Gastroesophageal sphincter (tissue), 3 donors: ENCODE measurements at regions not wholly inside any gene's neighbourhood (a gene's known extent, or its start where the extent isn't known, plus 50 kb on each side); places are given as distances from the start of the nearest gene placed in this dataset.

Experiments used
- EP300 ChIP-seq: sonication (generic); formaldehyde crosslinking; IDR thresholded peaks from one replicate; pipeline ENCODE4 v1.6.1; 2017; ENCODE audit warnings: antibody characterized with exemption, mild to moderate bottlenecking
- POLR2A ChIP-seq, 2 donors: fragments of 450-650 bp; IDR thresholded peaks; one replicate each; pipeline ENCODE4 v1.6.1; 2017; ENCODE audit warnings: antibody characterized with exemption in 2 of 2, mild to moderate bottlenecking in 2 of 2, moderate library complexity in 1 of 2
- POLR2AphosphoS5 ChIP-seq: sonication (generic); formaldehyde crosslinking; IDR thresholded peaks from one replicate; pipeline ENCODE4 v1.6.1; 2017; ENCODE audit warnings: antibody characterized with exemption
- TF ChIP-seq, protein P1 (sequence below), 4 experiments: fragments of 200-600 bp in 2 of 4; fragments of 450-650 bp in 2 of 4; sonication (generic) in 1 of 4; IDR thresholded peaks; one replicate each; pipeline ENCODE4 v1.5.1; 2017 to 2019; ENCODE audit warnings: antibody characterized with exemption in 4 of 4, mild to moderate bottlenecking in 2 of 4, moderate library complexity in 2 of 4

DNA sequence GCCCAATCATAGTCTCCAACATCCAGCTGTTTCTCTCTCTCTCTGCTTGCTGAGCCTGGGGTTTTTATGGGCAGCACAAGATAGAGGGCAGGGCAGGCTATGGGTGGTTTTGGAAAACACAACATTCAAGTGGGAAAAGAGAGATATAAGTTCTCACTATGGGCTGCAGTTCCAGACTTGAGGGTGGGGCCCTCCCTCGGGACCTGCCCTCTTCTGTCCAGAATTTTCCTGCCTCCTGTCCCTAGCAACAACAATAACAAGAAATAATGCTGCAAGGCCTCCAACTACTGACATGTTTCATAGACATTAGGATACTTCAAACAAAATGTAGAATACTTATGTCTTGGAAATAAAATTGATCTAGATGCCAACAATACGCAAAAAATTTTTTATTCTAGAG lies 107.8 kb downstream of the C18orf54 start:
- TF ChIP-seq, protein P1, sequence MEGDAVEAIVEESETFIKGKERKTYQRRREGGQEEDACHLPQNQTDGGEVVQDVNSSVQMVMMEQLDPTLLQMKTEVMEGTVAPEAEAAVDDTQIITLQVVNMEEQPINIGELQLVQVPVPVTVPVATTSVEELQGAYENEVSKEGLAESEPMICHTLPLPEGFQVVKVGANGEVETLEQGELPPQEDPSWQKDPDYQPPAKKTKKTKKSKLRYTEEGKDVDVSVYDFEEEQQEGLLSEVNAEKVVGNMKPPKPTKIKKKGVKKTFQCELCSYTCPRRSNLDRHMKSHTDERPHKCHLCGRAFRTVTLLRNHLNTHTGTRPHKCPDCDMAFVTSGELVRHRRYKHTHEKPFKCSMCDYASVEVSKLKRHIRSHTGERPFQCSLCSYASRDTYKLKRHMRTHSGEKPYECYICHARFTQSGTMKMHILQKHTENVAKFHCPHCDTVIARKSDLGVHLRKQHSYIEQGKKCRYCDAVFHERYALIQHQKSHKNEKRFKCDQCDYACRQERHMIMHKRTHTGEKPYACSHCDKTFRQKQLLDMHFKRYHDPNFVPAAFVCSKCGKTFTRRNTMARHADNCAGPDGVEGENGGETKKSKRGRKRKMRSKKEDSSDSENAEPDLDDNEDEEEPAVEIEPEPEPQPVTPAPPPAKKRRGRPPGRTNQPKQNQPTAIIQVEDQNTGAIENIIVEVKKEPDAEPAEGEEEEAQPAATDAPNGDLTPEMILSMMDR (IDR thresholded peaks at IDR 0.05) = no peak
- TF ChIP-seq POLR2AphosphoS5 (no peak), POLR2A (IDR thresholded peaks at IDR 0.05) (no peak), EP300 (no peak)
